Glutamatergic neuron (in vitro differentiated cells): ENCODE measurements at regions not wholly inside any gene's neighbourhood (a gene's known extent, or its start where the extent isn't known, plus 50 kb on each side); places are given as distances from the start of the nearest gene placed in this dataset.

Experiments
- DNase-seq: peaks from one replicate; pipeline ENCODE4 v3.0.0; 2022
- H3K27ac Mint-ChIP-seq: one replicate; pipeline ENCODE4 v1.8.0; 2020; ENCODE audit warnings: mild to moderate bottlenecking, mixed read lengths, inconsistent platforms; ENCODE audit not compliant: unreplicated experiment
- H3K27me3 Mint-ChIP-seq: one replicate; pipeline ENCODE4 v1.8.0; 2020; ENCODE audit warnings: mild to moderate bottlenecking, moderate library complexity, mixed read lengths, inconsistent platforms; ENCODE audit not compliant: unreplicated experiment
- H3K36me3 Mint-ChIP-seq: one replicate; pipeline ENCODE4 v1.8.0; 2020; ENCODE audit warnings: mild to moderate bottlenecking, mixed read lengths, inconsistent platforms; ENCODE audit not compliant: unreplicated experiment
- H3K4me1 Mint-ChIP-seq: one replicate; pipeline ENCODE4 v1.8.0; 2020; ENCODE audit warnings: mild to moderate bottlenecking, low read depth, mixed read lengths, inconsistent platforms; ENCODE audit not compliant: unreplicated experiment
- H3K4me3 Mint-ChIP-seq: one replicate; pipeline ENCODE4 v1.8.0; 2020; ENCODE audit warnings: mild to moderate bottlenecking, mixed read lengths, inconsistent platforms; ENCODE audit not compliant: unreplicated experiment
- H3K9me3 Mint-ChIP-seq: one replicate; pipeline ENCODE4 v1.8.0; 2020; ENCODE audit warnings: mild to moderate bottlenecking, moderate library complexity, mixed read lengths, inconsistent platforms; ENCODE audit not compliant: unreplicated experiment
- CTCF ChIP-seq: fragments of 200-600 bp; sonication (generic); IDR thresholded peaks from one replicate; pipeline ENCODE4 v1.5.0; 2021; ENCODE audit not compliant: partially characterized antibody, unreplicated experiment

- Mint-ChIP-seq H3K4me3 (no peak overlapping the region), H3K27me3 (peaks cover 2% of the 10 kb centered on the region), H3K27ac (no peak overlapping the region), H3K9me3 (peaks cover 4% of the 10 kb centered on the region), H3K4me1 (no peaks in the 10 kb centered on the region), H3K36me3 (no peaks in the 10 kb centered on the region)
- no peak for TF ChIP-seq CTCF
- no peak for DNase-seq
Measured at GRCh38 chr14:38762845-38763244, 340.2 kb downstream of the SEC23A start.

GRCh38 chr14:38762426-38762825 is 340.6 kb downstream of the SEC23A start:
- Mint-ChIP-seq H3K36me3 (no peaks in the 10 kb centered on the region), H3K9me3 (peaks cover 4% of the 10 kb centered on the region), H3K4me3 (no peak overlapping the region), H3K27me3 (no peaks in the 10 kb centered on the region), H3K4me1 (no peaks in the 10 kb centered on the region), H3K27ac (no peak overlapping the region)
- no peak for DNase-seq
- TF ChIP-seq CTCF: no peak

- Mint-ChIP-seq H3K27ac (no peak overlapping the region), H3K36me3 (no peaks in the 10 kb centered on the region), H3K4me3 (no peak overlapping the region), H3K27me3 (no peaks in the 10 kb centered on the region), H3K4me1 (no peaks in the 10 kb centered on the region), H3K9me3 (peaks cover 2% of the 10 kb centered on the region)
- DNase-seq: no peak
- TF ChIP-seq CTCF: no peak
Measured at GRCh38 chr14:38761033-38761432, 342.0 kb downstream of the SEC23A start.

GRCh38 chr14:38758661-38759060 is 344.4 kb downstream of the SEC23A start:
- no peak for TF ChIP-seq CTCF
- Mint-ChIP-seq H3K27me3 (no peaks in the 10 kb centered on the region), H3K9me3 (no peaks in the 10 kb centered on the region), H3K36me3 (no peaks in the 10 kb centered on the region), H3K27ac (no peak overlapping the region), H3K4me1 (no peaks in the 10 kb centered on the region), H3K4me3 (no peak overlapping the region)
- no peak for DNase-seq

- Mint-ChIP-seq H3K4me3 (no peak overlapping the region), H3K4me1 (no peaks in the 10 kb centered on the region), H3K27me3 (no peaks in the 10 kb centered on the region), H3K27ac (no peak overlapping the region), H3K9me3 (no peaks in the 10 kb centered on the region), H3K36me3 (no peaks in the 10 kb centered on the region)
- no peak for DNase-seq
- TF ChIP-seq CTCF: no peak
Measured at GRCh38 chr14:38755036-38755435, 348.0 kb downstream of the SEC23A start.
